Ectodermal cell (in vitro differentiated cells): ENCODE measurements at regions not wholly inside any gene's neighbourhood (a gene's known extent, or its start where the extent isn't known, plus 50 kb on each side); places are given as distances from the start of the nearest gene placed in this dataset.
A peak's percentile ranks its signal among the peaks of the same experiment; 100 is the strongest.

Source experiments
- H3K27ac ChIP-seq: 2 replicates; pipeline ENCODE4 v1.7.0; 2013; ENCODE audit warnings: mild to moderate bottlenecking, low read depth, low read length; ENCODE audit not compliant: insufficient read depth, poor library complexity, severe bottlenecking
- H3K27me3 ChIP-seq: 2 replicates; pipeline ENCODE4 v1.7.0; 2013; ENCODE audit warnings: mild to moderate bottlenecking, low read length; ENCODE audit not compliant: insufficient read depth, control insufficient read depth, poor library complexity, severe bottlenecking
- H3K36me3 ChIP-seq: one replicate; pipeline ENCODE4 v1.7.0; 2013; ENCODE audit warnings: low read length; ENCODE audit not compliant: control insufficient read depth, insufficient read depth
- H3K4me1 ChIP-seq: one replicate; pipeline ENCODE4 v1.7.0; 2013; ENCODE audit warnings: low read length; ENCODE audit not compliant: control insufficient read depth, insufficient read depth
- H3K4me3 ChIP-seq: 2 replicates; pipeline ENCODE4 v1.7.0; 2013; ENCODE audit warnings: low read depth, low read length, control low read depth; ENCODE audit not compliant: insufficient read depth
- H3K9me3 ChIP-seq: 2 replicates; pipeline ENCODE4 v1.7.0; 2013; ENCODE audit warnings: mild to moderate bottlenecking, low read length, moderate library complexity; ENCODE audit not compliant: control insufficient read depth
- WGBS, 2 experiments: methylation state at CpG; one replicate each; pipeline ENCODE4 v1.1.7; 2013; ENCODE audit warnings: missing lambda C conversion rate in 2 of 2; 5-methylcytosine and 5-hydroxymethylcytosine counted together

DNA sequence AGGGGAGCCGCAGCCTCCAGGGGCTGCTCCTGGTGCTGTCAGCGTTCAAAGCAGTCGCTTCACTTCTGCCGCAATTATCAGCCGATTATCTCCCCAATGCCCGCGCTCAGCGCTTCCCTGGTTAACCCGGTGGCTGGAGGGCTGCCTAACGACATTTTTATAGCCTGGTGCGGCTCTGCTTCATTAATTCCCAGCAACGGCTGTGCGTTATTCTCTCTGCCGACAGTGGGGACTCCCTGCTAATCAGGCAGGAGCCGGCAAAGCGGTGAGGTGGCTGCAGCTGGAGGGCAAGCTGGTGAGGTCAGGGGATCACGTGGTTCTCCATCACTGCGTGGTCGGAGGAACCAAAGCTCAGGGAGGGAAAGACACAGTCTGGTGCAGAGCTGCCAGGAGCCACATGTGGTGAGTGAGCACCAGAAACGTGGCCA, 62.9 kb downstream of the GLRX5 start:
- 9 to 11% methylated on average over 20 of the region's 20 CpGs for WGBS, 2 experiments
- Histone ChIP-seq H3K4me3 (no peak overlapping the region), H3K27ac (peak overlapping the region; percentile 51)

DNA sequence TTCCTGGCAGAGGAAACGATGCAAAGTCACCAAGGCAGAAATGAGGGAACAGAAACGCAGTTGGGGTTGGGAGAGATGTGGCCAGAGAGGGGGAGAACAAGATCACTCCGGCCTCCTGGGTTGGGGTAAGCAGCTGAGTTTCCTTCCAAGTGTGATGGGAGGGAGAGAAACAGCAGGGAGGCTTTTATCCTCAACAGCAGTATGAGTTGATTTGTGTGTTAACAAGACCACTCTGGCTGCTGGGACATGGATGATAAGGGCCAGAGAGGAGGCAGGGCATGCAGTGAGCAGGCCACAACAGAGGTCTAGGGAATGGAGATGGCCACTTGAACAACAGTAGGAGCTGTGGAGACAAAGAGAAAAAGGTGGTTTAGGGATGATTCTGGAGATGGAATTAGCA, 66.8 kb downstream of the GLRX5 start:
- H3K4me3 ChIP-seq = no peak overlapping the region
- H3K4me1 ChIP-seq = no peaks in the 10 kb centered on the region
- H3K27ac ChIP-seq = no peak overlapping the region
- H3K36me3 ChIP-seq = no peaks in the 10 kb centered on the region
- WGBS, 2 experiments = 58 to 65% methylated on average over 3 of the region's 3 CpGs
- H3K27me3 ChIP-seq = no peaks in the 10 kb centered on the region
- H3K9me3 ChIP-seq = no peaks in the 10 kb centered on the region

More for the DNA sequence above, 62.9 kb downstream of the GLRX5 start:
- Histone ChIP-seq H3K9me3 (no peaks in the 10 kb centered on the region), H3K36me3 (no peaks in the 10 kb centered on the region), H3K4me1 (no peaks in the 10 kb centered on the region), H3K27me3 (no peaks in the 10 kb centered on the region)

DNA sequence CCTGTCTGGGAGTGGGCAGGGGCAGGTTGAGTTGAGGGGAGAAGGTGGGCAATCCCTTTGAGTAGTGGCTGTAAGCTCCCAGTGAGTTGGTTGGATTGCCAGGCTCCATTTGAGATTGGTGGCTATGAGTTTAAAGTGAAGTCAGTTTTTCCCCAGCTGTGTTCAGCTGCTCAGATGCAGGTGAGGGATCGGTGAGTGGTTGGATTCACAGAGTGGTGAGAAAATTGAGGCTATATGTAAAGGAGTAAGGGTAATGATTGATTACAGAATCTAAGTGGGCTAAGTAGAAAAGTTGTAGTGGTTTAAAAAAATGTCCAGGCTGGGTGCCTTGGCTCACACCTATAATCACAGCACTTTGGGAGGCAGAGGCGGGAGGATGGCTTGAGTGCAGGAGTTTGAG, 68.6 kb downstream of the GLRX5 start:
- Histone ChIP-seq H3K9me3 (no peaks in the 10 kb centered on the region), H3K27me3 (no peaks in the 10 kb centered on the region)
- 87 to 96% methylated on average over 2 of the region's 2 CpGs for WGBS, 2 experiments

DNA sequence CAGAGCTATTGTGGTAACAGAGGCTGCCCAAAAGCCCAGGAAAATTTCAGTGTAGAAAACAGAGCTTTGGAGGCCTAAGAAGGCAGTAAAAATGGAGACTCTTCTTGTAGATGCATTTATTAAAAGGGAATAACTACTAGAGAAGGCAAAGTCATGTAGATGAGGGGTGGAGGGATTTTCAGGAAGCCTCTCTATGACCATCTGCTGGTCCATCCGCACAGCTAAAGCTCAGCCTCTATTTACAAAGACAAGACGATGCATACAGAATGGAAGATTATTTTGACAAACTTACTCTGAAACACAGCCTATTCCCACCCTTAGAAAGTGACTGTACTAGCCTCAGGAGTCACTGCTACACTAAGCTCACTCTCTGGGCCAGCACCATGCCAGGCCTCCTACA, 71.4 kb downstream of the GLRX5 start:
- WGBS, 2 experiments = 91 to 92% methylated on average over 2 of the region's 2 CpGs
- Histone ChIP-seq H3K36me3 (no peaks in the 10 kb centered on the region), H3K27ac (no peak overlapping the region), H3K4me3 (no peak overlapping the region), H3K27me3 (no peaks in the 10 kb centered on the region), H3K9me3 (no peaks in the 10 kb centered on the region), H3K4me1 (no peaks in the 10 kb centered on the region)

More for the DNA sequence above, 68.6 kb downstream of the GLRX5 start:
- H3K4me1 ChIP-seq = no peaks in the 10 kb centered on the region
- no peak overlapping the region for H3K27ac ChIP-seq
- no peak overlapping the region for H3K4me3 ChIP-seq
- no peaks in the 10 kb centered on the region for H3K36me3 ChIP-seq

DNA sequence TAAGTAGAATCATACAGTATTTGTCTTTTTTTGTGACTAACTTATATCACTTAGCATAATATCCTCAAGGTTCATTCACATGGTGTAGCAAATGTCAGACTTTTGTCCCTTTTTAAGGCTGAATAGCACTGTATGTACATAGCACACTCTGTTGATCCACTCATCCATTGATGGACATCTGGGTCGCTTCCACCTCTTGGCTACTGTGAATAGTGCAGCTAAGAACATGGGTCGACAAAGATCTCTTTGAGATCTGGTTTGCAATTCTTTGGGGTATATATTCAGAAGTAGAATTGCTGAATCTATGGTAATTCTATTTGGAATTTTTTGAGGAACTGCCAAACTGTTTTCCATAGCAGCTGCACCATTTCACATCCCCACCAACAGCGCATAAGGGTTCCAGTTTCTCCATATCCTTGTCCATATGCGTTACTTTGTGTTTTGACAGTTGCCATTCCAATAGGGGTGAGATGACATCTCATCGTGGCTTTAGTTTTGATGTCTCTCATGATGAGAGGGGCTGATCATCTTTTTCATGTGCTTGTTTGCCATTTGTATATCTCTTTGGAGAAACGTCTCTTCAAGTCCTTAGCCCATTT, 73.9 kb downstream of the GLRX5 start:
- Histone ChIP-seq H3K27me3 (no peaks in the 10 kb centered on the region), H3K4me3 (no peak overlapping the region), H3K27ac (no peak overlapping the region), H3K36me3 (no peaks in the 10 kb centered on the region), H3K4me1 (no peaks in the 10 kb centered on the region), H3K9me3 (no peaks in the 10 kb centered on the region)
- 95 to 96% methylated on average over 6 of the region's 6 CpGs for WGBS, 2 experiments

DNA sequence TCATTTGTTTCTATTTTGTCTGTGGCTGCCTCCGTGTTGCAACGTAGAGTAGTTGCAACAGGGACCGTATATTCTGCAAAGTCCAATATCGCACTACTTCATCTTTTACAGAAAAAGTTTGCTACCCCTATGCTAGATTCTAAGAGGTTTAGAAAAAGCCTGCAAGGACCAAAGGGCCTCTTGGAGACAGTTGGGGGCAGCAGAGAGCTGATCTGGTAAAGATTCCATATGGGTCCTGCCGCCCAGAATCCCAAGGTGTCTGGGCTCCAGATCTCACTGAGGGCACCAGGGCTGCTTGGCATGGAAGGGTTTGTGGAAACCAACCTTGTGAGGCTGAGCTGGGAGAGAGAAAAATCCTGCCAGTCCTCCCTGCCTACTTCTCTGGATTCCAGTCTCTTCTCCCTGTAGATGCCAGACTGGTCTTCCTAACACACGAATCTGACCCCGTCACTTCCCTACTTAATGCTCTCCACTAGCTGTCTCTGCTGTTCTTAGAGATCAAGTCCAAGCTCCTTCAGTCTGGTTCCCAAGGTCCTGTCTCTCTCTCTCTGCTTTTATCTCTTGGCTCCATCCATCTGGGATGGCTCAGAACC, 74.6 kb downstream of the GLRX5 start:
- Histone ChIP-seq H3K4me1 (no peaks in the 10 kb centered on the region), H3K27me3 (no peaks in the 10 kb centered on the region)
- 56 to 57% methylated on average over 7 of the region's 7 CpGs for WGBS, 2 experiments

DNA sequence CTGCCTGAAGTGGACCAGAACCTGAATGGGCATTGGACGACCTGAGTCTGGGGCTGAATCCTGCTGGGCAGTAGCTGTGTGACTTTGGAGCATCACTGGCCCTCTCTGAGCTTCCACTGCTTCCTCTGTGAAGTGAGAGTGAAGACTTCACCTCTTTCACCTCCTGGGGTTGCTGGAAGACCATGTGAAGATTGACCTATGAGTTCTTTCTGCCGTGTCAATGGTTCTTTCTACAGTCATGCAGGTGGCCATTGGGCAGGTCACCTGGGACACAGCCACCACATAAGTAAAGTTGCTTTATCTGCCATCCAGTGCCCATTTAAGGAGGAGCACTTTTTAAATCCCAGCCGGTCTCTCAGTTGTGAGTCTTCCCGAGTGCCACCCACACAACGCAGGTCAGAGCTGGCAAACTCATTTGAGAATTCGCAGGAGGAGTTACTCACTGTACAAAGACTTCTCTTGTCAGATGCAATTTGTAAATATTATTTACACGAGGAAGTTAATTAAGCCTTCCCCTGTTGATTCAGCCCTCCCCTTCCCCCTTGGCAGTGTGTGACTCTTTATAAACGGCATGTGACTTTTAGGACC, 74.8 kb upstream of the TCL1B start:
- WGBS, 2 experiments = 89 to 92% methylated on average over 8 of the region's 8 CpGs
- H3K9me3 ChIP-seq = no peaks in the 10 kb centered on the region
- H3K27me3 ChIP-seq = no peaks in the 10 kb centered on the region
- H3K4me3 ChIP-seq = no peak overlapping the region
- H3K27ac ChIP-seq = no peak overlapping the region
- H3K4me1 ChIP-seq = no peaks in the 10 kb centered on the region
- H3K36me3 ChIP-seq = no peaks in the 10 kb centered on the region

More for the DNA sequence above, 74.6 kb downstream of the GLRX5 start:
- H3K4me3 ChIP-seq = no peak overlapping the region
- no peaks in the 10 kb centered on the region for H3K9me3 ChIP-seq
- no peak overlapping the region for H3K27ac ChIP-seq
- no peaks in the 10 kb centered on the region for H3K36me3 ChIP-seq

DNA sequence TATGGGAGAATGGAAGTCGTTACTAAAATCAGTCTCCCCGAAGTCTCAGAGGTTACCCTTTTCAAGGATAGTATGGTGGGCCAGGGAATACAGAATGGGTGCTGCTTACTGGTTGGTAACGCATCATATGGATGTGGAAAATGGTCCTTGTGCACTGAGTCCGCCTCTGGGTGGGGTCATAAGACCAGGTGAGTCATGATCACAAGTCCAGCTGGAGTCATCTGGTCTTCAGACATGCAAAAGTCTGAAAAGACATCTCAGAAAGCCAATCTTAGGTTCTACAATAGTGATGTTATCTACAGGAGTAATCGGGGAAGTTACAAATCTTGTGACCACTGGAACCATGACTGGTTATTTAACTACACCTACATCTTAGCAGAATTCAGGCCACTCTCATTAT, 71.9 kb upstream of the TCL1B start:
- no peaks in the 10 kb centered on the region for H3K4me1 ChIP-seq
- no peaks in the 10 kb centered on the region for H3K9me3 ChIP-seq
- H3K27ac ChIP-seq = no peak overlapping the region
- 93 to 94% methylated on average over 5 of the region's 5 CpGs for WGBS, 2 experiments
- no peaks in the 10 kb centered on the region for H3K27me3 ChIP-seq
- H3K36me3 ChIP-seq = no peaks in the 10 kb centered on the region
- H3K4me3 ChIP-seq = no peak overlapping the region

DNA sequence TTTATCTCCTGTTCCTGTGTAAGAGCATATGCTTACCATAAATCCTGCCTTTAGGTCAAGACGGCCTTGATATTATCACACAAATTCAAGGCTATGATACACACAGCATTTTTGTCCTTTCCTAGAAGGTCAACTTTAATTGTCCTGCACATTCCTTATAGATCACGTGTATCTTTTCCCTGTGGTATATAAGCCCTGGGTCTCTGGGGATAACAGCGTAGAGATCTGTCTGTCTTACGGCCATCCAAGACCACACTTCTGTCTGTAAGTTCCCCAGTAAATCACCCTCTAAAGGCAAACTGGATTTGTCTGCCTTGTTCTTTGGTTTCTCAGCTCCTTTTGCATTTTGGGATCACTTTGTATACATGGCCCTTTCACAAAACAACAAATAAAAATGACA, 69.5 kb upstream of the TCL1B start:
- H3K36me3 ChIP-seq = no peaks in the 10 kb centered on the region
- H3K4me1 ChIP-seq = no peaks in the 10 kb centered on the region
- no peaks in the 10 kb centered on the region for H3K27me3 ChIP-seq
- no peak overlapping the region for H3K27ac ChIP-seq
- H3K9me3 ChIP-seq = no peaks in the 10 kb centered on the region
- WGBS, 2 experiments = 90 to 94% methylated on average over 4 of the region's 4 CpGs
- H3K4me3 ChIP-seq = no peak overlapping the region

DNA sequence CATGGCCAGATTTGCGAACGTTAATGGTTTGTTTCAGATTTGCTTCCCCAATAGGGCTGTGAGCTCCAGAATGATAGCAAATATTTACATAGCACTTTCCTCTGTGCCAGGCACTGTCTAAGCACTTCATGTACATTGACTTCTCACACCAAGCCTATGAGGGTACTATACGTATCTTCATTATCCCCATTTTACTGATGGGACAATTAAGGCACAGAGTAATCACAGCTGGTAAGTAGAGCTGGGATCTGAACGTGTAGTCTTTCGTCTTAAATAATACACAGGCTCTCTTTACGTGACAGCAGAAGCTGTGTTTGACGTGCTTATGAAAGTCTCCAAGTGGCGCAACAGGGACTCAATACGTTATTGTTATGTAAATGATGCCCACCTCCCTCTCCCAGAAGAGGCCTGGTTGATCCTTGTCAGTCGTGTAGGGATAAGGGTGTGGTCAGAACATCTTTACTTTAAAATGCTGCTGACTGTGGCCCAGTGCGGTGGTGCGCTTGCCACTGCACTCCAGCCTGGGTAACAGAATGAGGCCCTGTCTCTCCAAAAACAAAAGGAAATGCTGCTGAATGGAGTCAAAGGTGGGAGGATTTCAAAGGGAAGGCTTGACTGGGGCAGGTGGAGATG, 66.3 kb upstream of the TCL1B start:
- 69 to 73% methylated on average over 12 of the region's 12 CpGs for whole genome bisulfite sequencing, 2 experiments
- H3K27me3 ChIP-seq = no peaks in the 10 kb centered on the region
- H3K36me3 ChIP-seq = no peaks in the 10 kb centered on the region
- no peak overlapping the region for H3K4me3 ChIP-seq
- no peaks in the 10 kb centered on the region for H3K4me1 ChIP-seq
- H3K9me3 ChIP-seq = no peaks in the 10 kb centered on the region
- no peak overlapping the region for H3K27ac ChIP-seq
